K562 (cell line): ENCODE measurements at regions not wholly inside any gene's neighbourhood (a gene's known extent, or its start where the extent isn't known, plus 50 kb on each side); places are given as distances from the start of the nearest gene placed in this dataset.

Experiments
- ATAC-seq: fragments of 200-7000 bp; cut with Tn5 transposase; 3 replicates; pipeline ENCODE4 v1.9.1; 2020; ENCODE audit warnings: moderate library complexity
- BruUV-seq: library from RNA; stranded (reverse); fragments of 400-500 nt; replicated peaks from 2 replicates; lab custom pipeline; 2021; lab: Mats Ljungman, UMichigan
- CTCF ChIA-PET: fragments of 300-600 bp; formaldehyde crosslinking; extraction: SDS; loops from one replicate; lab custom pipeline; 2021; ENCODE audit warnings: low intra/inter-chr PET ratio; lab: Yijun Ruan, JAX
- POLR2A ChIA-PET: fragments of 300-600, 350-650 bp; sonication (Branson Sonifier 250); formaldehyde crosslinking; extraction: SDS; loops from one replicate; lab custom pipeline; 2021; ENCODE audit warnings: antibody characterized with exemption, inconsistent platforms; lab: Yijun Ruan, JAX
- DNase-seq, 4 experiments: peaks; one replicate each; pipeline versions ENCODE4 v3.0.0 to v3.0.0-alpha.2; 2011 to 2018; ENCODE audit warnings: low spot score in 3 of 4, mixed read lengths in 3 of 4; ENCODE audit errors: extremely low read depth in 1 of 4
- FAIRE-seq: peaks from 2 replicates; lab custom pipeline; 2011; peaks lifted over from hg19 to GRCh38; lab: Jason Lieb, UNC
- H2AFZ ChIP-seq: 2 replicates; pipeline ENCODE4 v1.6.0; 2011; ENCODE audit warnings: low read depth, low read length, control low read depth, inconsistent platforms
- H3K27ac ChIP-seq: fragments of 200-600 bp; 3 replicates; pipeline ENCODE4 v1.8.0; 2011; ENCODE audit warnings: low read depth, mild to moderate bottlenecking, control low read depth, inconsistent platforms, low read length, moderate library complexity, mixed read lengths; ENCODE audit errors: extremely low read depth
- H3K27me3 ChIP-seq, 2 experiments: fragments of 300-600 bp in 1 of 2; 2 replicates in 1 of 2; 3 replicates in 1 of 2; pipeline versions ENCODE4 v1.6.0 to v1.8.0; 2011; ENCODE audit warnings: inconsistent platforms in 2 of 2, low read length in 2 of 2, mild to moderate bottlenecking in 1 of 2, mixed read lengths in 1 of 2, moderate library complexity in 1 of 2; ENCODE audit not compliant: control insufficient read depth in 2 of 2, insufficient read depth in 2 of 2
- H3K36me3 ChIP-seq: fragments of 300-600 bp; 3 replicates; pipeline ENCODE4 v1.8.0; 2011; ENCODE audit warnings: mild to moderate bottlenecking, low read length, inconsistent platforms; ENCODE audit not compliant: control insufficient read depth, insufficient read depth
- H3K4me1 ChIP-seq, 2 experiments: fragments of 200-600 bp in 1 of 2; replicated peaks in 1 of 2; 2 replicates in 1 of 2; 3 replicates in 1 of 2; pipeline versions ENCODE4 v1.5.1 to v1.8.0; 2011; ENCODE audit warnings: inconsistent platforms in 2 of 2, low read length in 2 of 2, mild to moderate bottlenecking in 1 of 2, mixed read lengths in 1 of 2, moderate library complexity in 1 of 2; ENCODE audit not compliant: control insufficient read depth in 2 of 2, insufficient read depth in 2 of 2
- H3K4me2 ChIP-seq: 2 replicates; pipeline ENCODE4 v1.6.1; 2011; ENCODE audit warnings: low read length, control low read depth, inconsistent platforms, mixed read lengths; ENCODE audit not compliant: insufficient read depth
- H3K4me3 ChIP-seq: fragments of 200-600 bp; sonication (generic), shearing (Covaris generic); 2 replicates; pipeline ENCODE4 v1.5.1; 2016; ENCODE audit warnings: control low read depth, inconsistent platforms
- H3K79me2 ChIP-seq: fragments of 200-600 bp; 3 replicates; pipeline ENCODE4 v1.8.0; 2011; ENCODE audit warnings: low read length, inconsistent platforms; ENCODE audit not compliant: control insufficient read depth, insufficient read depth
- H3K9ac ChIP-seq, 2 experiments: 2 replicates each; pipeline versions ENCODE4 v1.6.0 to v1.6.1; 2011; ENCODE audit warnings: low read depth in 2 of 2, low read length in 2 of 2, control low read depth in 1 of 2, inconsistent platforms in 1 of 2, mild to moderate bottlenecking in 1 of 2, mixed read lengths in 1 of 2; ENCODE audit not compliant: insufficient read depth in 1 of 2
- H3K9me1 ChIP-seq: one replicate; pipeline ENCODE4 v1.6.0; 2011; ENCODE audit warnings: inconsistent platforms, mild to moderate bottlenecking, low read length, moderate library complexity; ENCODE audit not compliant: control insufficient read depth, insufficient read depth
- H3K9me3 ChIP-seq: replicated peaks from 2 replicates; pipeline ENCODE4 v1.5.1; 2011; ENCODE audit warnings: low read depth, low read length, inconsistent platforms; ENCODE audit not compliant: control insufficient read depth, insufficient read depth
- H4K20me1 ChIP-seq: replicated peaks from 2 replicates; pipeline ENCODE4 v1.6.1; 2011; ENCODE audit warnings: low read length, inconsistent platforms, mixed read lengths; ENCODE audit not compliant: control insufficient read depth, insufficient read depth
- ADNP ChIP-seq: fragments of 200-800 bp; sonication (Bioruptor generic); IDR thresholded peaks from 2 replicates; pipeline ENCODE4 v1.6.1; 2016; ENCODE audit warnings: missing genetic modification characterization, missing compliant biosample characterization
- BRF1 ChIP-seq: IDR thresholded peaks from 3 replicates; pipeline ENCODE4 v1.6.1; 2011; ENCODE audit warnings: borderline replicate concordance, mild to moderate bottlenecking; ENCODE audit not compliant: insufficient read length; ENCODE audit errors: extremely low read depth
- DDX20 ChIP-seq: fragments of 450-650 bp; IDR thresholded peaks from 2 replicates; pipeline ENCODE4 v1.6.1; 2016; ENCODE audit warnings: missing genetic modification characterization, low read depth, mild to moderate bottlenecking, missing compliant biosample characterization, moderate library complexity
- GATAD2A ChIP-seq: fragments of 450-650 bp; IDR thresholded peaks from 2 replicates; pipeline ENCODE4 v1.6.1; 2017
- JUNB ChIP-seq: fragments of 450-650 bp; formaldehyde crosslinking; conservative IDR thresholded peaks from 2 replicates; pipeline ENCODE4 v1.4.0; 2020; ENCODE audit warnings: mild to moderate bottlenecking
- SAFB ChIP-seq: fragments of 200-400 bp; formaldehyde crosslinking; IDR thresholded peaks from 2 replicates; pipeline ENCODE4 v1.6.1; 2017; ENCODE audit warnings: low read depth, low read length, borderline replicate concordance
- ZBTB7A ChIP-seq: IDR thresholded peaks from 2 replicates; pipeline ENCODE4 v1.6.1; 2011; ENCODE audit warnings: low read depth, mild to moderate bottlenecking, low read length, moderate library complexity, borderline replicate concordance; ENCODE audit not compliant: control insufficient read depth
- ZNF23 ChIP-seq: fragments of 250-450 bp; sonication (Bioruptor Pico); IDR thresholded peaks from 2 replicates; pipeline ENCODE4 v1.4.0; 2020; ENCODE audit warnings: mild to moderate bottlenecking
- ZSCAN32 ChIP-seq: fragments of 450-650 bp; formaldehyde crosslinking; IDR thresholded peaks from 2 replicates; pipeline ENCODE4 v1.4.0; 2020; ENCODE audit warnings: mild to moderate bottlenecking, moderate library complexity
- WGBS: fragments of 100-300 bp; shearing (Covaris generic); methylation state at CpG from one replicate; pipeline ENCODE4 v1.1.6; 2016; ENCODE audit warnings: low coverage, mixed read lengths; ENCODE audit not compliant: insufficient coverage; ENCODE audit errors: missing lambda C conversion rate; 5-methylcytosine and 5-hydroxymethylcytosine counted together
- in situ Hi-C: fragments of 300-500 bp; cut with MboI; formaldehyde crosslinking; loops from 4 replicates; pipeline ENCODE4 v1.15.0; 2018; ENCODE audit warnings: inconsistent platforms, mixed read lengths
- intact Hi-C: fragments of 100-400 bp; cut with micrococcal nuclease; formaldehyde crosslinking; loops from 2 replicates; pipeline ENCODE4 v1.14.2; 2022
- TF ChIP-seq, protein P1 (sequence below): sonication (generic); formaldehyde crosslinking; IDR thresholded peaks from 2 replicates; pipeline ENCODE4 v1.8.1; 2023; ENCODE audit warnings: mild to moderate bottlenecking, missing genetic modification reagents
- TF ChIP-seq, protein P2 (sequence below), 2 experiments: fragments of 450-650 bp; IDR thresholded peaks; 2 replicates each; pipeline ENCODE4 v1.6.1; 2018; ENCODE audit warnings: mild to moderate bottlenecking in 2 of 2, low read depth in 1 of 2; ENCODE audit not compliant: partially characterized antibody in 2 of 2
- TF ChIP-seq, protein P3 (sequence below): sonication (generic); formaldehyde crosslinking; IDR thresholded peaks from 2 replicates; pipeline ENCODE4 v1.8.0; 2022; ENCODE audit warnings: mild to moderate bottlenecking, missing genetic modification reagents, borderline replicate concordance

DNA sequence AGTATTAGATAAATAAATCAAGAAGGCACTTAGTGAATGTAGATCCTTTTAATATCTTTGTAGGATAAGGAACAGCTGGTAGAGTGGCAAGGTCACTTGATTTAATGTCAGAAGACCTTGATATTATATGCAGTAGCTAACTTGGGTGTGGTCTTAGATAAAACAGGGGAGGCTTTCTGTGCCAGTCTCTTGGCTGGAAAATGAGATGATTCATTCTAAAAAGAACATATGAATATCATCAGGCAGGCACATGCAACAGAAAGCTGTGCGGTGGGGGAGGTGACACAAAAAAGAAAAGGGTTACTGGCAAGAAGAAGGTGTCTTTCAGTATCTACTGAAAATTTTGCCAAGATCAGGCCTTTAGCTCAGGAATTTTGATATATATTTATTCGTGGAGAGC is 931.7 kb upstream of the CELF4 start:
- DNase-seq (no peak), FAIRE-seq (no peak), ATAC-seq (no peak)
- CTCF ChIA-PET: no interaction called here
- no peaks in the 10 kb centered on the region for H3K9me1 ChIP-seq
- no peak overlapping the region for H2AFZ ChIP-seq
- no TSS peak for BruUV-seq
- POLR2A ChIA-PET: no interaction called here
- no peak overlapping the region for H3K4me2 ChIP-seq
- intact Hi-C loops (no loop called here), in situ Hi-C loops (no loop called here)
- no peaks in the 10 kb centered on the region for H3K9me3 ChIP-seq
- no peaks in the 10 kb centered on the region for H3K27me3 ChIP-seq
- H3K36me3 ChIP-seq: no peaks in the 10 kb centered on the region
- no peaks in the 10 kb centered on the region for H3K79me2 ChIP-seq
- TF ChIP-seq, protein P1, sequence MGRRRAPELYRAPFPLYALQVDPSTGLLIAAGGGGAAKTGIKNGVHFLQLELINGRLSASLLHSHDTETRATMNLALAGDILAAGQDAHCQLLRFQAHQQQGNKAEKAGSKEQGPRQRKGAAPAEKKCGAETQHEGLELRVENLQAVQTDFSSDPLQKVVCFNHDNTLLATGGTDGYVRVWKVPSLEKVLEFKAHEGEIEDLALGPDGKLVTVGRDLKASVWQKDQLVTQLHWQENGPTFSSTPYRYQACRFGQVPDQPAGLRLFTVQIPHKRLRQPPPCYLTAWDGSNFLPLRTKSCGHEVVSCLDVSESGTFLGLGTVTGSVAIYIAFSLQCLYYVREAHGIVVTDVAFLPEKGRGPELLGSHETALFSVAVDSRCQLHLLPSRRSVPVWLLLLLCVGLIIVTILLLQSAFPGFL: no peak
- TF ChIP-seq BRF1 (no peak), DDX20 (no peak), ZNF23 (no peak), JUNB (CRISPR knock-in tag) (no peak), GATAD2A (no peak), ZBTB7A (no peak), ZSCAN32 (CRISPR knock-in tag) (no peak), ADNP (tag) (no peak), SAFB (no peak)
- TF ChIP-seq, protein P2, sequence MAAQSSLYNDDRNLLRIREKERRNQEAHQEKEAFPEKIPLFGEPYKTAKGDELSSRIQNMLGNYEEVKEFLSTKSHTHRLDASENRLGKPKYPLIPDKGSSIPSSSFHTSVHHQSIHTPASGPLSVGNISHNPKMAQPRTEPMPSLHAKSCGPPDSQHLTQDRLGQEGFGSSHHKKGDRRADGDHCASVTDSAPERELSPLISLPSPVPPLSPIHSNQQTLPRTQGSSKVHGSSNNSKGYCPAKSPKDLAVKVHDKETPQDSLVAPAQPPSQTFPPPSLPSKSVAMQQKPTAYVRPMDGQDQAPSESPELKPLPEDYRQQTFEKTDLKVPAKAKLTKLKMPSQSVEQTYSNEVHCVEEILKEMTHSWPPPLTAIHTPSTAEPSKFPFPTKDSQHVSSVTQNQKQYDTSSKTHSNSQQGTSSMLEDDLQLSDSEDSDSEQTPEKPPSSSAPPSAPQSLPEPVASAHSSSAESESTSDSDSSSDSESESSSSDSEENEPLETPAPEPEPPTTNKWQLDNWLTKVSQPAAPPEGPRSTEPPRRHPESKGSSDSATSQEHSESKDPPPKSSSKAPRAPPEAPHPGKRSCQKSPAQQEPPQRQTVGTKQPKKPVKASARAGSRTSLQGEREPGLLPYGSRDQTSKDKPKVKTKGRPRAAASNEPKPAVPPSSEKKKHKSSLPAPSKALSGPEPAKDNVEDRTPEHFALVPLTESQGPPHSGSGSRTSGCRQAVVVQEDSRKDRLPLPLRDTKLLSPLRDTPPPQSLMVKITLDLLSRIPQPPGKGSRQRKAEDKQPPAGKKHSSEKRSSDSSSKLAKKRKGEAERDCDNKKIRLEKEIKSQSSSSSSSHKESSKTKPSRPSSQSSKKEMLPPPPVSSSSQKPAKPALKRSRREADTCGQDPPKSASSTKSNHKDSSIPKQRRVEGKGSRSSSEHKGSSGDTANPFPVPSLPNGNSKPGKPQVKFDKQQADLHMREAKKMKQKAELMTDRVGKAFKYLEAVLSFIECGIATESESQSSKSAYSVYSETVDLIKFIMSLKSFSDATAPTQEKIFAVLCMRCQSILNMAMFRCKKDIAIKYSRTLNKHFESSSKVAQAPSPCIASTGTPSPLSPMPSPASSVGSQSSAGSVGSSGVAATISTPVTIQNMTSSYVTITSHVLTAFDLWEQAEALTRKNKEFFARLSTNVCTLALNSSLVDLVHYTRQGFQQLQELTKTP (IDR thresholded peaks at IDR 0.05; ENCODE audit: low read depth in 1 of 2, partially characterized antibody in 2 of 2): no peak
- TF ChIP-seq, protein P3, sequence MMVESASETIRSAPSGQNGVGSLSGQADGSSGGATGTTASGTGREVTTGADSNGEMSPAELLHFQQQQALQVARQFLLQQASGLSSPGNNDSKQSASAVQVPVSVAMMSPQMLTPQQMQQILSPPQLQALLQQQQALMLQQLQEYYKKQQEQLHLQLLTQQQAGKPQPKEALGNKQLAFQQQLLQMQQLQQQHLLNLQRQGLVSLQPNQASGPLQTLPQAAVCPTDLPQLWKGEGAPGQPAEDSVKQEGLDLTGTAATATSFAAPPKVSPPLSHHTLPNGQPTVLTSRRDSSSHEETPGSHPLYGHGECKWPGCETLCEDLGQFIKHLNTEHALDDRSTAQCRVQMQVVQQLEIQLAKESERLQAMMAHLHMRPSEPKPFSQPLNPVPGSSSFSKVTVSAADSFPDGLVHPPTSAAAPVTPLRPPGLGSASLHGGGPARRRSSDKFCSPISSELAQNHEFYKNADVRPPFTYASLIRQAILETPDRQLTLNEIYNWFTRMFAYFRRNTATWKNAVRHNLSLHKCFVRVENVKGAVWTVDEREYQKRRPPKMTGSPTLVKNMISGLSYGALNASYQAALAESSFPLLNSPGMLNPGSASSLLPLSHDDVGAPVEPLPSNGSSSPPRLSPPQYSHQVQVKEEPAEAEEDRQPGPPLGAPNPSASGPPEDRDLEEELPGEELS (CRISPR knock-in tag): no peak
- H3K4me1 ChIP-seq: no peaks in the 10 kb centered on the region
- no peaks in the 10 kb centered on the region for H4K20me1 ChIP-seq
- H3K27ac ChIP-seq: no peak overlapping the region
- no peak overlapping the region for H3K4me3 ChIP-seq
- no peak overlapping the region for H3K9ac ChIP-seq
- WGBS: 0% methylated on average over 2 of the region's 2 CpGs
